ENCODE measurements at regions not wholly inside any gene's neighbourhood (a gene's known extent, or its start where the extent isn't known, plus 50 kb on each side); places are given as distances from the start of the nearest gene placed in this dataset.
A peak's percentile ranks its signal among the peaks of the same experiment; 100 is the strongest.

DNA sequence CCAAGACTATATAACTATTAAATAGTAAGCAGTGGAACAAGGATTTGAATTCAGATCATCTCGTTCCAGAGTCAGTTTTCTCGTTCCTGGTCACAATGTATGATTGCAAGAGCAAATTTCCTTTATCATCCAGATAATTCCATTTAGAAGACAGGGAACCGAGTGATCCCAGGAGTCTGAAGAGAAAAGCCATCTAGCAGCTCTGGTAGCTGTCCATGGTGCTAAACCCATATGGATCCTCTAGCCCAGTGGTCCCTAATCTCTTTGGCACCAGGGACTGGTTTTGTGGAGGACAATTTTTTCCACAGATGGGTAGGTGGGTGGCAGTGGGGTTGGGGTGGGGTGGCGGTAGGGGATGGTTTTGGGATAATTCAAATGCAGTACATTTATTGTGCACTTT is 229.4 kb downstream of the PTPRU start:
- ChIA-PET CTCF (no interaction called here), POLR2A (no interaction called here)
- H3K4me1 ChIP-seq, result no peaks in the 10 kb centered on the region
- no peaks in the 10 kb centered on the region for H3K9me3 ChIP-seq
- no peak overlapping the region for H3K4me3 ChIP-seq
- H3K27ac ChIP-seq, result no peak overlapping the region
- no peak for DNase-seq (ENCODE audit: low read depth in 1 of 2, low spot score in 1 of 2)
- no peak overlapping the region for H3K4me2 ChIP-seq
- WGBS (ENCODE audit: missing lambda C conversion rate), result 0% methylated on average over 4 of the region's 4 CpGs
- FAIRE-seq, result no peak
- ATAC-seq, result no peak
- TF ChIP-seq, protein P1, sequence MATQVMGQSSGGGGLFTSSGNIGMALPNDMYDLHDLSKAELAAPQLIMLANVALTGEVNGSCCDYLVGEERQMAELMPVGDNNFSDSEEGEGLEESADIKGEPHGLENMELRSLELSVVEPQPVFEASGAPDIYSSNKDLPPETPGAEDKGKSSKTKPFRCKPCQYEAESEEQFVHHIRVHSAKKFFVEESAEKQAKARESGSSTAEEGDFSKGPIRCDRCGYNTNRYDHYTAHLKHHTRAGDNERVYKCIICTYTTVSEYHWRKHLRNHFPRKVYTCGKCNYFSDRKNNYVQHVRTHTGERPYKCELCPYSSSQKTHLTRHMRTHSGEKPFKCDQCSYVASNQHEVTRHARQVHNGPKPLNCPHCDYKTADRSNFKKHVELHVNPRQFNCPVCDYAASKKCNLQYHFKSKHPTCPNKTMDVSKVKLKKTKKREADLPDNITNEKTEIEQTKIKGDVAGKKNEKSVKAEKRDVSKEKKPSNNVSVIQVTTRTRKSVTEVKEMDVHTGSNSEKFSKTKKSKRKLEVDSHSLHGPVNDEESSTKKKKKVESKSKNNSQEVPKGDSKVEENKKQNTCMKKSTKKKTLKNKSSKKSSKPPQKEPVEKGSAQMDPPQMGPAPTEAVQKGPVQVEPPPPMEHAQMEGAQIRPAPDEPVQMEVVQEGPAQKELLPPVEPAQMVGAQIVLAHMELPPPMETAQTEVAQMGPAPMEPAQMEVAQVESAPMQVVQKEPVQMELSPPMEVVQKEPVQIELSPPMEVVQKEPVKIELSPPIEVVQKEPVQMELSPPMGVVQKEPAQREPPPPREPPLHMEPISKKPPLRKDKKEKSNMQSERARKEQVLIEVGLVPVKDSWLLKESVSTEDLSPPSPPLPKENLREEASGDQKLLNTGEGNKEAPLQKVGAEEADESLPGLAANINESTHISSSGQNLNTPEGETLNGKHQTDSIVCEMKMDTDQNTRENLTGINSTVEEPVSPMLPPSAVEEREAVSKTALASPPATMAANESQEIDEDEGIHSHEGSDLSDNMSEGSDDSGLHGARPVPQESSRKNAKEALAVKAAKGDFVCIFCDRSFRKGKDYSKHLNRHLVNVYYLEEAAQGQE (IDR thresholded peaks at IDR 0.05), result peak; percentile 87
- TF ChIP-seq CBX2 (IDR thresholded peaks at IDR 0.05; ENCODE audit: borderline replicate concordance, low read depth) (no peak), ELK1 (IDR thresholded peaks at IDR 0.05; ENCODE audit: low read depth, low read length) (no peak)

DNA sequence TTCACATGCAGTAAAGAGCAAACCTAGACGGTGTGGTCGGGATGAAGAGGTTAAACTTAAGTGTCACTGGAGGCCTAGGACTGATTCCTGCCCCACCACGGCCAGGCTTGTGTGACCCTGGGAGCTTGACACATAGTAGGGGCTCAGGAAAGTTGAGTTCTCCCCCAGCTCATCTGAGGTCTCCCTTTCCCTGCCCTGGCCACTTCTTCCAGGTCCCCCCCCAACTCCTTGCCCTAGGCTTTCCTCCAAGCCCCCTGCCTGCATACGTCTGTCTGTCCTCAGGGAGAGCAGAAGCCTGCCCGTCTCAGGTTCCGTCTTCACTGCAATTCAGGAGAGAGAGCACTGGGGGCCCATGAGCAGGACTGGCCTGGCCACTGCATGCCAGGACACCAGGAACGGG is 225.8 kb downstream of the PTPRU start:
- ATAC-seq (no peak; a peak in 1 of 6 replicates), DNase-seq (ENCODE audit: low read depth in 1 of 2, low spot score in 1 of 2) (no peak), FAIRE-seq (no peak)
- Histone ChIP-seq H3K4me2 (no peak overlapping the region), H3K9me3 (no peaks in the 10 kb centered on the region), H3K4me1 (no peaks in the 10 kb centered on the region), H3K27ac (no peak overlapping the region), H3K4me3 (no peak overlapping the region)
- 5% methylated on average over 3 of the region's 7 CpGs for WGBS (ENCODE audit: missing lambda C conversion rate)
- ChIA-PET CTCF (interaction anchor here (1.4 kb wide), 1 partner anchor 225 kb away, joined by 3 read pairs; no protein-coding TSS in a partner anchor), POLR2A (no interaction called here)
- no peak for TF ChIP-seq JUNB (IDR thresholded peaks at IDR 0.05)
- TF ChIP-seq E2F6 (IDR thresholded peaks at IDR 0.05; ENCODE audit: borderline replicate concordance, low read depth), result no peak
- TF ChIP-seq CHD4 (IDR thresholded peaks at IDR 0.05; ENCODE audit: borderline replicate concordance), result no peak
- no peak for TF ChIP-seq ZNF302 (CRISPR knock-in tag; IDR thresholded peaks at IDR 0.05)
- no peak for TF ChIP-seq CBX2 (IDR thresholded peaks at IDR 0.05; ENCODE audit: borderline replicate concordance, low read depth)
- no peak for TF ChIP-seq RAD21 (conservative IDR thresholded peaks at IDR 0.05 in 1 of 2, IDR thresholded peaks at IDR 0.05 in 1 of 2)
- no peak for TF ChIP-seq GATA3 (IDR thresholded peaks at IDR 0.05; ENCODE audit: borderline replicate concordance)
- TF ChIP-seq, protein P2, sequence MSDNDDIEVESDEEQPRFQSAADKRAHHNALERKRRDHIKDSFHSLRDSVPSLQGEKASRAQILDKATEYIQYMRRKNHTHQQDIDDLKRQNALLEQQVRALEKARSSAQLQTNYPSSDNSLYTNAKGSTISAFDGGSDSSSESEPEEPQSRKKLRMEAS (IDR thresholded peaks at IDR 0.05), result no peak
- no peak for TF ChIP-seq MAZ (IDR thresholded peaks at IDR 0.05; ENCODE audit: borderline replicate concordance, low read depth, low read length)
- TF ChIP-seq, protein P3, sequence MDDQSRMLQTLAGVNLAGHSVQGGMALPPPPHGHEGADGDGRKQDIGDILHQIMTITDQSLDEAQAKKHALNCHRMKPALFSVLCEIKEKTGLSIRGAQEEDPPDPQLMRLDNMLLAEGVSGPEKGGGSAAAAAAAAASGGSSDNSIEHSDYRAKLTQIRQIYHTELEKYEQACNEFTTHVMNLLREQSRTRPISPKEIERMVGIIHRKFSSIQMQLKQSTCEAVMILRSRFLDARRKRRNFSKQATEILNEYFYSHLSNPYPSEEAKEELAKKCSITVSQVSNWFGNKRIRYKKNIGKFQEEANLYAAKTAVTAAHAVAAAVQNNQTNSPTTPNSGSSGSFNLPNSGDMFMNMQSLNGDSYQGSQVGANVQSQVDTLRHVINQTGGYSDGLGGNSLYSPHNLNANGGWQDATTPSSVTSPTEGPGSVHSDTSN (IDR thresholded peaks at IDR 0.05), result no peak
- no peak for TF ChIP-seq POLR2AphosphoS2 (conservative IDR thresholded peaks at IDR 0.05; ENCODE audit: low read length)
- TF ChIP-seq ESRRA (IDR thresholded peaks at IDR 0.05; ENCODE audit: borderline replicate concordance, low read length), result no peak
- TF ChIP-seq MYC (IDR thresholded peaks at IDR 0.05; ENCODE audit: borderline replicate concordance, low read length), result no peak
- TF ChIP-seq NFE2L2 (conservative IDR thresholded peaks at IDR 0.05; ENCODE audit: low read length), result no peak
- TF ChIP-seq FOSL2 (IDR thresholded peaks at IDR 0.05), result no peak
- no peak for TF ChIP-seq FOSL2 (CRISPR knock-in tag; IDR thresholded peaks at IDR 0.05)
- no peak for TF ChIP-seq EHMT2 (IDR thresholded peaks at IDR 0.05; ENCODE audit: low read depth)
- no peak for TF ChIP-seq SMC3 (IDR thresholded peaks at IDR 0.05)
- no peak for TF ChIP-seq RCOR1 (IDR thresholded peaks at IDR 0.05; ENCODE audit: low read depth, low read length)
- no peak for TF ChIP-seq ZSCAN20 (CRISPR knock-in tag; IDR thresholded peaks at IDR 0.05)
- TF ChIP-seq, protein P4, sequence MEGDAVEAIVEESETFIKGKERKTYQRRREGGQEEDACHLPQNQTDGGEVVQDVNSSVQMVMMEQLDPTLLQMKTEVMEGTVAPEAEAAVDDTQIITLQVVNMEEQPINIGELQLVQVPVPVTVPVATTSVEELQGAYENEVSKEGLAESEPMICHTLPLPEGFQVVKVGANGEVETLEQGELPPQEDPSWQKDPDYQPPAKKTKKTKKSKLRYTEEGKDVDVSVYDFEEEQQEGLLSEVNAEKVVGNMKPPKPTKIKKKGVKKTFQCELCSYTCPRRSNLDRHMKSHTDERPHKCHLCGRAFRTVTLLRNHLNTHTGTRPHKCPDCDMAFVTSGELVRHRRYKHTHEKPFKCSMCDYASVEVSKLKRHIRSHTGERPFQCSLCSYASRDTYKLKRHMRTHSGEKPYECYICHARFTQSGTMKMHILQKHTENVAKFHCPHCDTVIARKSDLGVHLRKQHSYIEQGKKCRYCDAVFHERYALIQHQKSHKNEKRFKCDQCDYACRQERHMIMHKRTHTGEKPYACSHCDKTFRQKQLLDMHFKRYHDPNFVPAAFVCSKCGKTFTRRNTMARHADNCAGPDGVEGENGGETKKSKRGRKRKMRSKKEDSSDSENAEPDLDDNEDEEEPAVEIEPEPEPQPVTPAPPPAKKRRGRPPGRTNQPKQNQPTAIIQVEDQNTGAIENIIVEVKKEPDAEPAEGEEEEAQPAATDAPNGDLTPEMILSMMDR (IDR thresholded peaks at IDR 0.05), result no peak
